GM20000 (cell line): ENCODE measurements at regions not wholly inside any gene's neighbourhood (a gene's known extent, or its start where the extent isn't known, plus 50 kb on each side); places are given as distances from the start of the nearest gene placed in this dataset.

Source experiments
- DNase-seq: peaks from one replicate; pipeline ENCODE4 v3.0.0; 2012; ENCODE audit warnings: low spot score
- TF ChIP-seq, protein P1 (sequence below): IDR thresholded peaks from 2 replicates; pipeline ENCODE4 v1.5.1; 2012; ENCODE audit warnings: mild to moderate bottlenecking, control low read depth; ENCODE audit errors: extremely low read depth, missing control alignments

DNA sequence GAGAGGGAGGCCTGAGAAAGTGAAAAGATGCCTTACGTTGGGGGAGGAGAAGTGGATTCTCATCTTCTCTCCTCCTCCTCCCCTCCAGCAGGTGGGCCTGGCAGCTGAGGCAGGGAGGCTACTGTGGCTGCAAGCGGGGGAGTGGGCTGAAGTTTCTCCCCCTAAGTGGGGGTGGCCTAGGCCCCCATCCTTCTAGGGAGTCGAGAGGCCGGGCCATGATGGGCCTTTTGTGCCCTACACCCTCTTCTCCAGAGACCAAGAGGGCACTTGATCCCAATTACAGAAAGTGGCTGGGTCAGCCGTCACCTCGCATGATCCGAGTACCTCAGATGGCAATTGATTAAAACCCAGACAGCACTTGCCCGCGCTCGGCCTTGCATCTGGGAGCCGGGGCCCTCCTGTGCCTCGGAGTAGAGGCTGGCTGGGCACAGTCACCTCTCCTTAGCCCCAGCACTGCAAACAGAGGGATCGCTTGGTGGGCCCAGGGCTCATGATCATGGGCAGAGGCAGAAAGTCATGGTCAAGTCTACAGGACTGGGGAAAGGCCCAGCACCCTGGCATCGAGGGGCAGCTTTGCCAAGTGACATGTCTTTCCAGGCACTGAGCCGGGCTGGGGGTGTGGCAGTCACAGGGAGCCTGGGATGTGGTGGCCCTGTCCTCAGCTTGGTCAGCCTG, 78.3 kb downstream of the IRX5 start:
- DNase-seq = no peak

DNA sequence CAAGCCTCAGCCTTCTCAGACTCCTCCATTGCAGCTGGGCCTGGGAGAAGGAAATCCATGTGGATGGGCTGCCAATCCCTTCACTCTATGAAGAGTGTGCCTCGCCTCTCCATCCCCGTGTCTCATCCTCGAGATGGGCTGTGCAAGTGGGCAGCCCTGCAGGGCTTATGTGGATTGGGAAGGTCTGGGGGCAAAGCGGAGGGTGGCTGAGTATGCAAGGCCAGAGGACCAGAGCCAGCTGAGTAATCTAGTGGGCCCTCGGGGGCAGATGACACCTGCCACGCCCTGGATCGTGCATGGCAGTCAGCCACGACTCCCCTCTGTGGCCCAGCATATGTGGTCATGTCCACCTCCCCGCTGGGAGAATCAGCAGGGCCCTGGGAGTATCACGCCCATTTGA, 78.9 kb downstream of the IRX5 start:
- TF ChIP-seq, protein P1, sequence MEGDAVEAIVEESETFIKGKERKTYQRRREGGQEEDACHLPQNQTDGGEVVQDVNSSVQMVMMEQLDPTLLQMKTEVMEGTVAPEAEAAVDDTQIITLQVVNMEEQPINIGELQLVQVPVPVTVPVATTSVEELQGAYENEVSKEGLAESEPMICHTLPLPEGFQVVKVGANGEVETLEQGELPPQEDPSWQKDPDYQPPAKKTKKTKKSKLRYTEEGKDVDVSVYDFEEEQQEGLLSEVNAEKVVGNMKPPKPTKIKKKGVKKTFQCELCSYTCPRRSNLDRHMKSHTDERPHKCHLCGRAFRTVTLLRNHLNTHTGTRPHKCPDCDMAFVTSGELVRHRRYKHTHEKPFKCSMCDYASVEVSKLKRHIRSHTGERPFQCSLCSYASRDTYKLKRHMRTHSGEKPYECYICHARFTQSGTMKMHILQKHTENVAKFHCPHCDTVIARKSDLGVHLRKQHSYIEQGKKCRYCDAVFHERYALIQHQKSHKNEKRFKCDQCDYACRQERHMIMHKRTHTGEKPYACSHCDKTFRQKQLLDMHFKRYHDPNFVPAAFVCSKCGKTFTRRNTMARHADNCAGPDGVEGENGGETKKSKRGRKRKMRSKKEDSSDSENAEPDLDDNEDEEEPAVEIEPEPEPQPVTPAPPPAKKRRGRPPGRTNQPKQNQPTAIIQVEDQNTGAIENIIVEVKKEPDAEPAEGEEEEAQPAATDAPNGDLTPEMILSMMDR = no peak
- no peak for DNase-seq

More for the DNA sequence above, 78.3 kb downstream of the IRX5 start:
- TF ChIP-seq, protein P1 = no peak

DNA sequence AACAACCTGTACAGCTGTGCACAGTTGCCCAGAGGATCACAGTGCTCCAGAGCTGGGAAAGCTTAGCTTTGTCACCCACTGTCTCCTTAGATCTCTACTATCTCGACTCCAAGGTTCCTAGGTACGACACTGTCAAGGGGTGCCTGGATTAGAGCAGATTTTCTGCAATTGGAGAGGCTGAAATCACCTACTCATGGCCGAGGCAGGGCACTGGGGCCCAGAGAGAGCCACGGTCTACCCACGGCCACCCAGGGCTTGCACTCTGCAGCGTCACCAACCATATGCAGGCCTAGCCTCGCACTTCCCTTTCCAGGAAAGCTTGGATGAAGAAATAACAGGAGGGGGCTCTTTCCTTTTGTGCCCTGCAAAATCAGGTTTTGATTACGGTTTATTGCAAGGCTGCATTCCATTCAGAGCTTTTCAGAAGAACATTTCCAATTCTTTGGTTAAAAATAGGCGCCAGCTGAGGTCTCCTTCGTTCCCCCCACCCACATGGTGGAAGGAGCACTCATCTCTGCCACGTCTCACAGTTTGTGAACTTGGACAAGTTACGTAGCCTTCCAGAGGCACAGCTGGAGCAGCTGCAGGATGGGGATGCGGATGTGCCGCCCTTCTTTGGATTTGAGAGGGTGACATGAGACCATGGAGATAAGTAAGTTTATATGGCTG, 80.0 kb downstream of the IRX5 start:
- no peak for DNase-seq
- TF ChIP-seq, protein P1 = no peak

DNA sequence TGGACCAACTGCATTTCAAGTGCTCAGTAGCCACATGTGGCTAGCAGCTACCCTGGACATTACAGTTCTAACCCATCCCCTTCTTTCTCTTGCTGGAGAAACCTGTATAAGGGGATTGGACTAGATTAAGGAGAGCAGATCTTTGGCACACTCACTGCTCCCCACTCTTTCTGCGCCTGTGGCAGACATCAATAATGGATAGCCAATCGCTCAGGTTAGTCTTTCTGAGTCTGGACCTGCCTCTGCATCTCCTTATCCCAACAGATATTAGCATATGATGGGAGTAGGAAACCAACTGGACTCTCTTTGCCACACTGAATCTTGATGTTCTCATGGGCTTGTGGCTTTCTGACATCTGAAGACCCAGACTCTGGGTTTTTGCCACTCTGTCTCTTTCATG, 81.7 kb downstream of the IRX5 start:
- TF ChIP-seq, protein P1 = no peak
- DNase-seq = no peak

DNA sequence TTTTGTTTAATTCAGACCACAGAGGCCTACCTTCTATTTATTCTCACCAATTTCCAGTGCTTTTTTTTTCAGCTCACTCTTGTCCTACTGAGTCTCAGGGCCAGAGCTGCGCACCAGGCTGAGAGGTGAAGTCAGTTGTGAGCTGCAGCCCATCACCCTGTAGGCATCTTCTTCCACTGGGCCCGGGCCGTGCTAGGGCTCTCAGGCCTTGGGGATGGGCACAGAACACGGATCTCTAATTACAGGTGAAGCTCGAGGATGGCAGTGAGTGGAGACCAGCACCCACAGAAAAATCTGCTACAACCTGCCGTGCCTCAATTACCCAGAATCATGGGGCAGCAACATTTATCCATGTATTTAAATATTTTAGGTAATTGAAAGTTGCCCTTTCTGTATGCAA, 82.1 kb downstream of the IRX5 start:
- TF ChIP-seq, protein P1 = no peak
- no peak for DNase-seq

DNA sequence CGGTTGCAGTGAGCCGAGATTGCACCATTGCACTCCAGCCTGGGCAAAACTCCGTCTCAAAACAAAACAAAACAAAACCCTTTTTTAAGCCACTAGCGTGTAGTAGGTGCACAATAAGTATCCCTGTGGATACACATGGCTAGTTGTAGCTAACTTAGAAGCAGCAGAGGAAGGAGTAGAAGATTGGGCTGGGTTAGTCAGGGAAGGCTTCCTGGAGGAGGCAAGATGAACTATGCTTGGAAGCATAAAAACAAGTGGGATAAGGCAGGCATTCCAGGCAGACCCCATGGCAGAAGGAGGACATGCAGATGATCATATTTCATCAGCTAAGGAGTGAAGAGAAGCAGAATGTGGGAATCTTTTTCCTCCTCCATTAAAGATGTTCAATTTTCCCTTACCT, 83.4 kb downstream of the IRX5 start:
- TF ChIP-seq, protein P1 = no peak
- no peak for DNase-seq

DNA sequence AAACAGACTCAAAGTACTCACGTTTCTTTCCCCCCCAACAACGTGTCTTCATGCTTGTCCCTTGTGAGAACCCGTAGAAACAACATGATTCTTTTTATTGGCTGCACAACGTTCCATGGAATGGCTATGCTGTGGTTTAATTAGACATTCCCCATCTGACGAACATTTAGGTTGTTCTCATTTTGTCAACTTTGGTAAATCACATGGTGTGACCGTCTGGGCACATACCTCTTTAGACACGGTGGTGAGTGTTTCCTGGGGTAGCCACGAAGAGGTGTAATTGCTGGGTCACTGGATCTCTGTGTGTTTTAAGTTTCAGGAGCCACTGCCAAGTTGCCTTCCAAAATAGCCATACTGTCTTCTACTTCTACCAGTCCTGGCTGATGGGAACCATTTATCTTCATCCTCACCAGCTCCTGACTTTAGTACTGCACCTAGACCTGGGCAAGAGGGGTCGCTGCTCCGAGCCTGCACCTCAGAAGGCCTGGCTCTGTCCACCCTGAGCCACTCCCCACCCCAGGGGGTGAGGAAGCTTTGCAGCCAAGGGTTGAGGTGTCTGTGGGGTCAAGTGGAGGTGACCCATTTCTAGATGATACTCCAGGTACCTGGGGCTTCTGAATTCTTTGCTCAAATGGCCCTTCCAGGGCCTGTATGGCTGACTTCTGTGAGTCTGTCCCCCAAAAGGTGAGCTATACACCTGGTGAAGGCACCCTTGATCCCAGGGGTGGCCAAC, 84.7 kb downstream of the IRX5 start:
- no peak for DNase-seq
- TF ChIP-seq, protein P1 = no peak
